PC-3 (cell line): ENCODE measurements at regions not wholly inside any gene's neighbourhood (a gene's known extent, or its start where the extent isn't known, plus 50 kb on each side); places are given as distances from the start of the nearest gene placed in this dataset.

Experiments used
- ATAC-seq: fragments of 200-7000 bp; cut with Tn5 transposase; 2 replicates; pipeline ENCODE4 v1.9.1; 2020; ENCODE audit warnings: mild to moderate bottlenecking, moderate library complexity
- BruUV-seq: library from RNA; stranded (reverse); fragments of 400-500 nt; replicated peaks from 2 replicates; lab custom pipeline; 2021; lab: Mats Ljungman, UMichigan
- CTCF ChIA-PET: fragments of 300-600 bp; sonication (Branson Sonifier 250); formaldehyde crosslinking; loops from one replicate; lab custom pipeline; 2022; ENCODE audit warnings: antibody characterized with exemption; lab: Charles Lee
- POLR2A ChIA-PET: fragments of 300-600 bp; sonication (Branson Sonifier 250); formaldehyde crosslinking; loops from one replicate; lab custom pipeline; 2022; ENCODE audit warnings: antibody characterized with exemption; ENCODE audit not compliant: unreplicated experiment; lab: Charles Lee
- DNase-seq: peaks from one replicate; pipeline ENCODE4 v3.0.0-alpha.2; 2015
- H2AFZ ChIP-seq: fragments of 300-600 bp; sonication (generic); 2 replicates; pipeline ENCODE4 v1.6.0; 2016; ENCODE audit warnings: antibody characterized with exemption, low read length
- H3F3A ChIP-seq: fragments of 300-600 bp; sonication (generic); one replicate; pipeline ENCODE4 v1.6.0; 2017; ENCODE audit warnings: antibody characterized with exemption, low read length, control low read depth, mild to moderate bottlenecking; ENCODE audit not compliant: unreplicated experiment
- H3K27ac ChIP-seq: fragments of 300-600 bp; sonication (generic); 2 replicates; pipeline ENCODE4 v1.5.1; 2016; ENCODE audit warnings: mild to moderate bottlenecking, low read length
- H3K27me3 ChIP-seq: fragments of 300-600 bp; sonication (generic); 2 replicates; pipeline ENCODE4 v1.6.1; 2016; ENCODE audit warnings: low read length, mixed read lengths
- H3K36me3 ChIP-seq: fragments of 300-600 bp; sonication (generic); 2 replicates; pipeline ENCODE4 v1.6.1; 2016; ENCODE audit warnings: low read depth, mixed run types, low read length, mixed read lengths
- H3K4me1 ChIP-seq: fragments of 300-600 bp; sonication (generic); 2 replicates; pipeline ENCODE4 v1.5.1; 2016; ENCODE audit warnings: low read length; ENCODE audit not compliant: insufficient read depth
- H3K4me2 ChIP-seq: fragments of 300-600 bp; sonication (generic); 2 replicates; pipeline ENCODE4 v1.6.0; 2016; ENCODE audit warnings: low read length
- H3K4me3 ChIP-seq: fragments of 300-600 bp; sonication (generic); 2 replicates; pipeline ENCODE4 v1.5.1; 2016; ENCODE audit warnings: mild to moderate bottlenecking, low read length, mixed read lengths
- H3K79me2 ChIP-seq: fragments of 300-600 bp; sonication (generic); 2 replicates; pipeline ENCODE4 v1.6.1; 2017; ENCODE audit warnings: low read length, mixed read lengths
- H3K9ac ChIP-seq: fragments of 300-600 bp; sonication (generic); 2 replicates; pipeline ENCODE4 v1.6.0; 2016; ENCODE audit warnings: mild to moderate bottlenecking, low read length
- H3K9me2 ChIP-seq: fragments of 300-600 bp; sonication (generic); replicated peaks from 2 replicates; pipeline ENCODE4 v1.6.1; 2016; ENCODE audit warnings: mixed run types, low read length, mixed read lengths
- H3K9me3 ChIP-seq: fragments of 300-600 bp; sonication (generic); 2 replicates; pipeline ENCODE4 v1.6.1; 2016; ENCODE audit warnings: low read length, mixed read lengths
- H4K20me1 ChIP-seq: fragments of 300-600 bp; sonication (generic); 2 replicates; pipeline ENCODE4 v1.6.1; 2016; ENCODE audit warnings: low read length, mixed read lengths
- CTCF ChIP-seq: fragments of 300-600 bp; sonication (generic); conservative IDR thresholded peaks from 2 replicates; pipeline ENCODE4 v1.5.1; 2017; ENCODE audit warnings: antibody characterized with exemption, low read depth, mild to moderate bottlenecking, low read length
- EZH2 ChIP-seq: fragments of 300-600 bp; sonication (generic); IDR thresholded peaks from one replicate; pipeline ENCODE4 v1.6.1; 2017; ENCODE audit warnings: antibody characterized with exemption, mild to moderate bottlenecking, low read length; ENCODE audit not compliant: unreplicated experiment
- EZH2phosphoT487 ChIP-seq: fragments of 300-600 bp; sonication (generic); IDR thresholded peaks from 2 replicates; pipeline ENCODE4 v1.6.1; 2018; ENCODE audit warnings: mild to moderate bottlenecking, antibody characterized with exemption, low read length, borderline replicate concordance
- intact Hi-C: fragments of 100-400 bp; cut with micrococcal nuclease; formaldehyde crosslinking; loops from 2 replicates; pipeline ENCODE4 v1.9.0; 2023

GRCh38 chr5:6920628-6921256, 207.5 kb downstream of the TENT4A start:
- no peaks in the 10 kb centered on the region for H3K9me2 ChIP-seq
- no peaks in the 10 kb centered on the region for H4K20me1 ChIP-seq
- peaks cover 28% of the 10 kb centered on the region for H3K27me3 ChIP-seq
- no peak overlapping the region for H2AFZ ChIP-seq
- no peaks in the 10 kb centered on the region for H3K4me1 ChIP-seq
- no TSS peak for BruUV-seq
- no peaks in the 10 kb centered on the region for H3K36me3 ChIP-seq
- no peak overlapping the region for H3K4me3 ChIP-seq
- ChIA-PET CTCF (no interaction called here), POLR2A (no interaction called here)
- TF ChIP-seq EZH2 (no peak), CTCF (no peak), EZH2phosphoT487 (no peak)
- H3K9ac ChIP-seq: no peak overlapping the region
- H3K79me2 ChIP-seq: no peaks in the 10 kb centered on the region
- H3K27ac ChIP-seq: no peak overlapping the region
- H3F3A ChIP-seq: no peaks in the 10 kb centered on the region
- no peaks in the 10 kb centered on the region for H3K9me3 ChIP-seq
- intact Hi-C loops: no loop called here
- H3K4me2 ChIP-seq: no peak overlapping the region
- ATAC-seq: no peak
- no peak for DNase-seq

- ATAC-seq (no peak), DNase-seq (no peak)
- H3K9me2 ChIP-seq: no peaks in the 10 kb centered on the region
- H3K4me1 ChIP-seq: no peaks in the 10 kb centered on the region
- H3K4me2 ChIP-seq: no peak overlapping the region
- H3K9ac ChIP-seq: no peak overlapping the region
- no peaks in the 10 kb centered on the region for H3K9me3 ChIP-seq
- H3K79me2 ChIP-seq: no peaks in the 10 kb centered on the region
- no peaks in the 10 kb centered on the region for H3K36me3 ChIP-seq
- intact Hi-C loops: no loop called here
- POLR2A ChIA-PET: no interaction called here
- CTCF ChIA-PET: no interaction called here
- H3K4me3 ChIP-seq: no peak overlapping the region
- H3K27me3 ChIP-seq: peaks cover 9% of the 10 kb centered on the region; the same call in 1 of the 2 replicates
- H4K20me1 ChIP-seq: no peaks in the 10 kb centered on the region
- H3K27ac ChIP-seq: no peak overlapping the region
- H2AFZ ChIP-seq: no peak overlapping the region
- H3F3A ChIP-seq: no peaks in the 10 kb centered on the region
- TF ChIP-seq EZH2phosphoT487: no peak
- TF ChIP-seq CTCF: no peak
- TF ChIP-seq EZH2: no peak
- no TSS peak for BruUV-seq
These were observed 213.3 kb downstream of the TENT4A start for GRCh38 chr5:6926491-6927038.

- Histone ChIP-seq H3K79me2 (no peaks in the 10 kb centered on the region), H3K4me3 (no peak overlapping the region), H2AFZ (no peak overlapping the region), H3K4me2 (no peak overlapping the region), H3F3A (no peaks in the 10 kb centered on the region), H3K27ac (no peak overlapping the region), H3K9ac (no peak overlapping the region), H4K20me1 (peaks cover 6% of the 10 kb centered on the region; the same call in 1 of the 2 replicates), H3K9me2 (no peaks in the 10 kb centered on the region), H3K27me3 (peaks cover 57% of the 10 kb centered on the region), H3K4me1 (no peaks in the 10 kb centered on the region), H3K9me3 (no peaks in the 10 kb centered on the region), H3K36me3 (no peaks in the 10 kb centered on the region)
- no peak for DNase-seq
- POLR2A ChIA-PET: no interaction called here
- no TSS peak for BruUV-seq
- intact Hi-C loops: no loop called here
- CTCF ChIA-PET: no interaction called here
- TF ChIP-seq EZH2: no peak
- no peak for TF ChIP-seq CTCF
- TF ChIP-seq EZH2phosphoT487: no peak
- no peak for ATAC-seq
These were observed 222.8 kb downstream of the TENT4A start for GRCh38 chr5:6936031-6936430.
